Central memory CD8-positive, alpha-beta T cell (primary cell): ENCODE measurements at regions not wholly inside any gene's neighbourhood (a gene's known extent, or its start where the extent isn't known, plus 50 kb on each side); places are given as distances from the start of the nearest gene placed in this dataset.
"Not testable (repeated sequence)": the region's sequence is repeated elsewhere in the genome, so short reads cannot be mapped to it uniquely, and the experiment has no call there.

ENCODE experiments used
- ATAC-seq: fragments of 150-1000 bp; cut with Tn5 transposase; replicated peaks from 2 replicates; pipeline ENCODE4 v1.10.0; 2022; ENCODE audit warnings: mild to moderate bottlenecking, moderate FRiP score, moderate number of reproducible peaks; ENCODE audit not compliant: poor library complexity, severe bottlenecking; ENCODE audit errors: extremely low read depth
- DNase-seq, 2 donors: peaks; one replicate each; pipeline ENCODE4 v3.0.0; 2021; ENCODE audit warnings: low spot score in 2 of 2
- H3K27ac Mint-ChIP-seq: one replicate; pipeline ENCODE4 v1.8.0; 2022; ENCODE audit warnings: low read depth, mild to moderate bottlenecking, moderate library complexity, mixed read lengths
- H3K27me3 Mint-ChIP-seq: one replicate; pipeline ENCODE4 v1.8.0; 2022; ENCODE audit warnings: mixed read lengths
- H3K36me3 Mint-ChIP-seq: one replicate; pipeline ENCODE4 v1.8.0; 2022; ENCODE audit warnings: mild to moderate bottlenecking, moderate library complexity, mixed read lengths; ENCODE audit not compliant: insufficient read depth
- H3K4me1 Mint-ChIP-seq: one replicate; pipeline ENCODE4 v1.8.0; 2022; ENCODE audit warnings: mixed read lengths
- H3K4me3 Mint-ChIP-seq: one replicate; pipeline ENCODE4 v1.8.0; 2022; ENCODE audit warnings: mild to moderate bottlenecking, moderate library complexity, mixed read lengths
- H3K9me3 Mint-ChIP-seq: one replicate; pipeline ENCODE4 v1.8.0; 2022; ENCODE audit warnings: mixed read lengths

DNA sequence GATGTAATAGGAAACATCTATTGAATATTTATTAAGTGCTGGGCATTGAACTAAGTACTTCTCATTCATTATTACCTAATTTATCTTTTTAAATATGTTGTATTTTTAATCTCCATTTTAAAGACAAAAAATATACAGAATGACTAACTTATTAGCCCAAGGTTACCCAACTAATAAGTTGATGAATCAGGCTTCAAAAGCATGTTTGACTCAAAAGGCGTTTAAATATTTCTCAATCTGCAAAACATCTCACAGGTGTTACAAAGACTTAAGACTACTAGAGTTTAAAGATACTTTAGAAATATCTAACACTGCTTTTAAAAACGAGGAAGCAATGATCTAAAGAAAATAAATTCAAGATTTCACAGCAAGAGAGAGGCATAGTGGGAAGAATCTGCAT lies 457.4 kb upstream of the DCN start:
- no peak overlapping the region for H3K4me3 Mint-ChIP-seq
- H3K4me1 Mint-ChIP-seq, result no peaks in the 10 kb centered on the region
- ATAC-seq (no peak), DNase-seq (no peak)
- no peak overlapping the region for H3K27ac Mint-ChIP-seq
- H3K9me3 Mint-ChIP-seq, result no peaks in the 10 kb centered on the region
- no peaks in the 10 kb centered on the region for H3K27me3 Mint-ChIP-seq
- no peaks in the 10 kb centered on the region for H3K36me3 Mint-ChIP-seq

- Mint-ChIP-seq H3K4me1 (no peaks in the 10 kb centered on the region), H3K9me3 (no peaks in the 10 kb centered on the region), H3K27me3 (no peaks in the 10 kb centered on the region), H3K36me3 (no peaks in the 10 kb centered on the region), H3K27ac (no peak overlapping the region), H3K4me3 (no peak overlapping the region)
- ATAC-seq (no peak), DNase-seq (no peak)
Observed at GRCh38 chr12:91639327-91639726, 456.7 kb upstream of the DCN start.

DNA sequence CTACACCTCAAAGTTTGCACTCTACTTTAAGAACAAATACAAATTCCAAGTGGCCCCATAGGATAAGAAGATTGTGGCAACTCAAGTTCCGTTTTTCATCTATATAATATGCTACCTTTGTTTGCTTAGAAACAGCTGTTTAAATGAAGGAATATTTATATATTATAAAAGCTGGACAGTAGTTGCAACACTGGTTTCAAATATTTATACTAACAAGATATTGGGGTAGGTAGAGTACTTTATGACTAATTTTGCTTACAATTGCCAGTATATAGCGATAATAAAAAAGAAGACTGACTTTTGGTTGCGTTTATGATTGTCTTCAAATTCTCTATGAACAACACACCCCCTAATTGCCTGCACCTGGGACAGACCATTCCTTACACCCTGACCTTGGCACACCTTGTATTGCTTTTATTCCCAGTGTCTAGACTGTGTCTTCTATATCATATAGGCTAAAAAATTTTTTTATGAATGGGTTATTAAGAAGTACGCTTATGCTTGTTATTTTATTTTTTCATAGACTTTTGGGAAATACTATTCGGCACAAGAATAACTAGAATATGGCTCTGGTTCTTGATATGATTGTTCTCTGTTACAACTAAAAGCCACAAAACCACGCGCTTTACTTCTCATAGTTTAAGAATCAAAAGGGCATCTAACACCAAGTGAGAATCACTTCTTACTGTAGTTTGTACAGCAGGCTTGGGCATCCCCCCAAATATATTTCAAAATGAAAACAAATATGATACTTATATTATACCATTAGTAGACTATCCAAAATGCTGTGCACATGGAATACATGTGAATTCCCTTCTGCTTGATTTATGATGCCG lies 455.4 kb upstream of the DCN start:
- Mint-ChIP-seq H3K27me3 (no peaks in the 10 kb centered on the region), H3K4me3 (no peak overlapping the region), H3K27ac (no peak overlapping the region), H3K36me3 (no peaks in the 10 kb centered on the region), H3K4me1 (no peaks in the 10 kb centered on the region), H3K9me3 (no peaks in the 10 kb centered on the region)
- DNase-seq (no peak), ATAC-seq (no peak)

DNA sequence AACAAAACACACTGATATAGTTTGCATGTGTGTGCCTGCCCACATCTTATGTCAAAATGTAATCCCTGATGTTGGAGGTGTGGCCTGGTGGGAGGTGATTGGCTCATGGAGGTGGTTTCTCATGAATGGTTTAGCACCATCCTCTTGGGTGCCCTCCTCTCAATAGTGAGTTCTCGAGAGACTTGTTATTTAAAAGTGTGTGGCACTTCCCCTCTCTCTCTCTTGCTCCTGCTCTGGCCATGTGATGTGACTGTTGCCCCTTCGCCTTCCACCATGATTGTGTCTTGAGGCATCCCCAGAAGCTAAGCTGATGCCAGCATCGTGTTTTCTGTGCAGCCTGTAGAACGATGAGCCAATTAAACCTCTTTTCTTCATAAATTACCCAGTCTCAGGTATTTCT lies 454.1 kb upstream of the DCN start:
- ATAC-seq (no peak), DNase-seq (no peak)
- Mint-ChIP-seq H3K9me3 (no peaks in the 10 kb centered on the region), H3K4me1 (no peaks in the 10 kb centered on the region), H3K4me3 (no peak overlapping the region), H3K36me3 (no peaks in the 10 kb centered on the region), H3K27ac (no peak overlapping the region), H3K27me3 (no peaks in the 10 kb centered on the region)

DNA sequence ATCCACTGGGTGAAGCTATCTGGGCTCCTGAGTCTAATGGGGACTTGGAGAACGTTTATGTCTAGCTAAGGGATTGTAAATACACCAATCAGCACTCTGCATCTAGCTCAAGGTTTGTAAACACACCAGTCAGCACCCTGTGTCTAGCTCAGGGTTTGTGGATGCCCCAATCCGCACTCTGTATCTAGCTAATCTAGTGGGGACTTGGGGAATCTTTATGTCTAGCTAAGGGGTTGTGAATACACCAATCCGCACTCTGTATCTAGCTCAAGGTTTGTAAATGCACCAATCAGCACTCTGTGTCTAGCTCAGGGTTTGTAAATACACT lies 451.7 kb upstream of the DCN start:
- ATAC-seq, H3K36me3 Mint-ChIP-seq, DNase-seq, H3K27me3 Mint-ChIP-seq, H3K27ac Mint-ChIP-seq, H3K9me3 Mint-ChIP-seq, H3K4me1 Mint-ChIP-seq, H3K4me3 Mint-ChIP-seq: not testable (repeated sequence)

DNA sequence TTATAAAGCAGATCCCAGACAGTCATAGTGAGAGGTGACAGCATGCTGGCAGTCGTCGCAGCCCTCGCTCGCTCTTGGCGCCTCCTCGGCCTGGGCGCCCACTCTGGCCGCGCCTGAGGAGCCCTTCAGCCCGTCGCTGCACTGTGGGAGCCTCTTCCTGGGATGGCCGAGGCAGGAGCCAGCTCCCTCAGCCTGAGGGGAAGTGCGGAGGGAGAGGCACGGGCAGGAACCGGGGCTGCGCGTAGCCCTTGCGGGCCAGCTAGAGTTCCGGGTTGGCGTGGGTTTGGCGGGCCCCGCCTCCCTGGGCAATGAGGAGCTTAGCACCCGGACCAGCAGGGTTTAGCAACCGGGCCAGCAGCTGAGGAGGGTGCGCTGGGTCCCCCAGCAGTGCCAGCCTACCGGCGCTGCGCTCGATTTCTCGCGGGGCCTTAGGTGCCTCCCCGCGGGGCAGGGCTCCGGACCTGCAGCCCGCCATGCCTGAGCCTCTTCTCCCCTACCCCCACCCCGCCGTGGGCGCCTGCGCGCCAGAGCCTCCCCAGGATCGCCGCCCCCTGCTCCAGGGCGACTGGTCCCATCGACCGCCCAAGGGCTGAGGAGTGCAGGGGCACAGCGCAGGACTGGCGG lies 451.2 kb upstream of the DCN start:
- H3K27ac Mint-ChIP-seq, result no peak overlapping the region
- DNase-seq (no peak), ATAC-seq (no peak)
- H3K4me3 Mint-ChIP-seq, result no peak overlapping the region
- no peaks in the 10 kb centered on the region for H3K9me3 Mint-ChIP-seq
- no peaks in the 10 kb centered on the region for H3K27me3 Mint-ChIP-seq
- no peaks in the 10 kb centered on the region for H3K4me1 Mint-ChIP-seq
- no peaks in the 10 kb centered on the region for H3K36me3 Mint-ChIP-seq

DNA sequence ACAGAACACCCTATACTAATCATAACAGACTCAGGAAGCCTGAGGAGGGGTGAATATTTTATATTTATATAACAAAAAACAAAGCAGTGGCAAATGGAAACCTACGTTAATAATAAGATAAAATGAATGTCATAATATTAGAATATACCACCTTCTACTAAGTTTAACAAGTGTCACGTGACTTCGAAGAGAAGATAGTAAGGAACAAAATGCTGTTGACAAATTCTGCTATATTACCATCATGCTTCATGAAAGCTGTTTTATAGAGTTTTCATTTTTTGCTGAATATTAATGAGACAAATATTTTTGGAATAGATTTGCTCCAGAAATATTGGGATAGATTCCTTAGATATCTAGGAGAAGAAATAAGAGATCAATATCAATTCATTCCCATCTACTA lies 450.6 kb upstream of the DCN start:
- no peak for DNase-seq
- no peaks in the 10 kb centered on the region for H3K27me3 Mint-ChIP-seq
- ATAC-seq, result no peak
- no peak overlapping the region for H3K27ac Mint-ChIP-seq
- H3K4me3 Mint-ChIP-seq, result no peak overlapping the region
- no peaks in the 10 kb centered on the region for H3K36me3 Mint-ChIP-seq
- no peaks in the 10 kb centered on the region for H3K9me3 Mint-ChIP-seq
- H3K4me1 Mint-ChIP-seq, result no peaks in the 10 kb centered on the region

DNA sequence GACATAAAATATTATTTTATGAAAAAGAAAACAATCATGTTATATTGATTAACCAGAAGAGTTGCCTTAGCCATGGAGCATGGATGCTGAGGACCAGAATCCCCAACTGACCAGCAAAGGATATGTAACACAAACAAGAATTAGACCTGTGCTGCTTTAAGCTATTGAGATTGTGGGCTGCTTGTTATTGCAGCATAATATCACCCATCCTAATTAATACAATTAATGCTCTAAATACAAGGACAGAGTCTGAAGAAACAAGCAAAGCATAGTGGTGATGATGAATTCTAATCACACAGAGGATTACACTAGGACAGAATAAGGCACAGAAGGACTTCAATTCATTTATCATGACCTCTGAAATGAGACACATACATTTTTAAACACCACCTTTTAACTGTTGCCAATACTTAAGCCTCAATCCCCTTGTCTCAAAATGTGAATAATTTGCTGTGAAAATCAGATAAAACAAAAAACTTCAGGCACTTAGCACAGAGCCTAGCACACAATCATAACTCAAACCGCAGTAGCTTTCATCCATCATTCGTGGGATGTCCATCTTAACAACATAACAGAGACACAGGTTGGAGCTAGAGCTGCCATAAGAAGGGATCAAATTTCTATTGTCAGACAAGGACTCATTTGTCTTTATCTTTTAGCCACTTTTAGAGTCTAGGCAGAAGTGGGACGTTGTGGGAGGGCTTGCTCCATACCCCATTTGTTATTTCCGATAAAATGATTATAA lies 449.6 kb upstream of the DCN start:
- ATAC-seq (no peak), DNase-seq (no peak)
- Mint-ChIP-seq H3K4me1 (no peaks in the 10 kb centered on the region), H3K27me3 (no peaks in the 10 kb centered on the region), H3K36me3 (no peaks in the 10 kb centered on the region), H3K27ac (no peak overlapping the region), H3K9me3 (no peaks in the 10 kb centered on the region), H3K4me3 (no peak overlapping the region)

DNA sequence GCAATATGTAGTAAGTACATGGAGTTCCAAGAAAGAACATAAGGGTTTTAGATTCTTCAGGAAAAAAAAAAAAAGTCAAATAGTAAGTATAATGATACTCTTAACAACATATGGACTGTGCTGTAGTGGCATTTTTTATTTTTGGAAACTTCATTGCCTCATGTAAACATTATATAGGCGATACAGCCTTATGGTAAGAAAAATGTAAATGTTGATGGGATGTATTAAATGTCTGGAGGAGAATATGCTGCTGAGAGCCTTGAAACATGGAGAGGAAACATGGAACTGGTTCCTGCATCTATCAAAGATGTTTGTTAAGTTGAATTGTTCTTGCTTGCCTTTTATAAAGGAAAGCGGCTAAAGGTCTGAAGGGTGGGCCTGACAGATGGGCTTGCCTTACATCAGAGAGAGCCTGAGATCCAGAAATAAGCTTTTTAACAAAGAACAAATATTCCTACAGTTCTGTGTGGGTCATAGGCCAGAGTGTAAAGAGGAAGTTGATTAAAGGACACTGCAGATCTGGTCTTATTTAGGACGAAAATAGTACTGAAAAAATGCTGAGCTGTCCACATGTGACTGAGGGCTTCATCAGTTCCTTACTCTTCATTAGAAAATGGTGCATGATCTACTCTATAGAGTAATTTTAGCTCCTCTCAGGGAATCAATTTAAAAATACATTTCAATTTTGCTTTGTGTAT lies 448.1 kb upstream of the DCN start:
- Mint-ChIP-seq H3K27ac (no peak overlapping the region), H3K9me3 (peaks cover 6% of the 10 kb centered on the region), H3K4me1 (no peaks in the 10 kb centered on the region), H3K27me3 (no peaks in the 10 kb centered on the region), H3K36me3 (no peaks in the 10 kb centered on the region), H3K4me3 (no peak overlapping the region)
- DNase-seq, result no peak
- no peak for ATAC-seq

DNA sequence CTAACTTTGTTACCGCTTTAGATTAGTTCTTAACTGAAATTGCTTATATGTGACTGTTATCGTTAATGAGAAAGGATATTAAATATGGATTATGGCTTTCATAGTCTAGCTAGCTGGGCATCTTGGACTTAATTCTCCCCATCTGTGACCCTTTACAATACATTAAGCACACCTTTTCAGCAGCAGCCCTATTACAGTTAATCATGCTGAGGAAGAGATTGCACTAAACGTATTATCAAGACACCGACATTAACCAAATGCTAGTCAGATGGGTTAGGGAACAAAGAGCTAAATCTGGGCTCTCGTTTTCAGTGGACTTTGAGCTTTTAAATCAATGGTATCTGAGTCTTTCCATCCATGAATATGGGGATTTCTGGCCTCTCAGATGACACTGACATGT lies 447.5 kb upstream of the DCN start:
- Mint-ChIP-seq H3K9me3 (peaks cover 6% of the 10 kb centered on the region), H3K27me3 (no peaks in the 10 kb centered on the region)

GRCh38 chr12:91629440-91629839 lies 446.8 kb upstream of the DCN start:
- no peak overlapping the region for H3K4me3 Mint-ChIP-seq
- no peak for ATAC-seq
- H3K9me3 Mint-ChIP-seq, result peaks cover 6% of the 10 kb centered on the region
- no peaks in the 10 kb centered on the region for H3K4me1 Mint-ChIP-seq
- no peaks in the 10 kb centered on the region for H3K27me3 Mint-ChIP-seq
- H3K27ac Mint-ChIP-seq, result no peak overlapping the region
- H3K36me3 Mint-ChIP-seq, result no peaks in the 10 kb centered on the region
- DNase-seq, result no peak

More for the DNA sequence above, 447.5 kb upstream of the DCN start:
- Mint-ChIP-seq H3K36me3 (no peaks in the 10 kb centered on the region), H3K27ac (no peak overlapping the region), H3K4me1 (no peaks in the 10 kb centered on the region), H3K4me3 (no peak overlapping the region)
- DNase-seq (no peak), ATAC-seq (no peak)

- Mint-ChIP-seq H3K4me3 (no peak overlapping the region), H3K27ac (no peak overlapping the region), H3K36me3 (no peaks in the 10 kb centered on the region), H3K27me3 (no peaks in the 10 kb centered on the region), H3K4me1 (no peaks in the 10 kb centered on the region), H3K9me3 (peaks cover 6% of the 10 kb centered on the region)
- ATAC-seq, result no peak
- no peak for DNase-seq
Observed at GRCh38 chr12:91628656-91629055, 446.0 kb upstream of the DCN start.
